ENCODE measurements at regions not wholly inside any gene's neighbourhood (a gene's known extent, or its start where the extent isn't known, plus 50 kb on each side); places are given as distances from the start of the nearest gene placed in this dataset.

GRCh38 chr13:40178130-40178529, 488.3 kb downstream of the FOXO1 start:
- no peak for DNase-seq

- DNase-seq, result no peak
Measured at GRCh38 chr13:40179445-40180281, 486.8 kb downstream of the FOXO1 start.

GRCh38 chr13:40180776-40181175, 485.7 kb downstream of the FOXO1 start:
- DNase-seq, result no peak

GRCh38 chr13:40181203-40181845, 485.1 kb downstream of the FOXO1 start:
- no peak for DNase-seq

- no peak for DNase-seq
Measured at GRCh38 chr13:40182591-40182990, 483.9 kb downstream of the FOXO1 start.

- no peak for DNase-seq
Measured at GRCh38 chr13:40185414-40185813, 481.0 kb downstream of the FOXO1 start.

- DNase-seq, result no peak
Measured at GRCh38 chr13:40186041-40186440, 480.4 kb downstream of the FOXO1 start.

- DNase-seq, result no peak
Measured at GRCh38 chr13:40186626-40187323, 479.7 kb downstream of the FOXO1 start.

- DNase-seq, result peak; percentile 41
Measured at GRCh38 chr13:40187324-40187795, 479.1 kb downstream of the FOXO1 start.

GRCh38 chr13:40187841-40188591, 478.4 kb downstream of the FOXO1 start:
- peak; percentile 37 for DNase-seq

GRCh38 chr13:40189426-40189825, 477.0 kb downstream of the FOXO1 start:
- peak; percentile 40 for DNase-seq

GRCh38 chr13:40189898-40190630, 476.4 kb downstream of the FOXO1 start:
- DNase-seq, result no peak

- peak; percentile 68 for DNase-seq
Measured at GRCh38 chr13:40190641-40191100, 475.8 kb downstream of the FOXO1 start.

- no peak for DNase-seq
Measured at GRCh38 chr13:40191186-40191980, 475.1 kb downstream of the FOXO1 start.

GRCh38 chr13:40192452-40192851, 474.0 kb downstream of the FOXO1 start:
- no peak for DNase-seq

GRCh38 chr13:40192858-40193257, 473.6 kb downstream of the FOXO1 start:
- no peak for DNase-seq

- DNase-seq, result no peak
Measured at GRCh38 chr13:40193286-40194223, 472.9 kb downstream of the FOXO1 start.

- no peak for DNase-seq
Measured at GRCh38 chr13:40194224-40194806, 472.1 kb downstream of the FOXO1 start.

GRCh38 chr13:40197049-40197448, 469.4 kb downstream of the FOXO1 start:
- no peak for DNase-seq

Measured in activated CD4-positive, alpha-beta T cell treated with anti-CD3 and anti-CD28 coated beads, Interleukin-2, Interleukin-6, amounts not matched to agents 100 ng/mL and 50 ng/mL, durations not matched to agents 16 hours and 8 hours (primary cell).